G401.6 (cell line): ENCODE measurements at regions not wholly inside any gene's neighbourhood (a gene's known extent, or its start where the extent isn't known, plus 50 kb on each side); places are given as distances from the start of the nearest gene placed in this dataset.
"Not testable (repeated sequence)": the region's sequence is repeated elsewhere in the genome, so short reads cannot be mapped to it uniquely, and the experiment has no call there.

Source experiments
- FAIRE-seq: peaks from 2 replicates; lab custom pipeline; 2012; peaks lifted over from hg19 to GRCh38; lab: Jason Lieb, UNC

GRCh38 chr9:39674437-39675210 is 319.2 kb downstream of the SPATA31A1 start:
- FAIRE-seq: not testable (repeated sequence)

GRCh38 chr9:39675211-39675553 is 319.7 kb downstream of the SPATA31A1 start:
- FAIRE-seq: not testable (repeated sequence)

GRCh38 chr9:39678534-39679263 is 323.2 kb downstream of the SPATA31A1 start:
- FAIRE-seq: not testable (repeated sequence)

DNA sequence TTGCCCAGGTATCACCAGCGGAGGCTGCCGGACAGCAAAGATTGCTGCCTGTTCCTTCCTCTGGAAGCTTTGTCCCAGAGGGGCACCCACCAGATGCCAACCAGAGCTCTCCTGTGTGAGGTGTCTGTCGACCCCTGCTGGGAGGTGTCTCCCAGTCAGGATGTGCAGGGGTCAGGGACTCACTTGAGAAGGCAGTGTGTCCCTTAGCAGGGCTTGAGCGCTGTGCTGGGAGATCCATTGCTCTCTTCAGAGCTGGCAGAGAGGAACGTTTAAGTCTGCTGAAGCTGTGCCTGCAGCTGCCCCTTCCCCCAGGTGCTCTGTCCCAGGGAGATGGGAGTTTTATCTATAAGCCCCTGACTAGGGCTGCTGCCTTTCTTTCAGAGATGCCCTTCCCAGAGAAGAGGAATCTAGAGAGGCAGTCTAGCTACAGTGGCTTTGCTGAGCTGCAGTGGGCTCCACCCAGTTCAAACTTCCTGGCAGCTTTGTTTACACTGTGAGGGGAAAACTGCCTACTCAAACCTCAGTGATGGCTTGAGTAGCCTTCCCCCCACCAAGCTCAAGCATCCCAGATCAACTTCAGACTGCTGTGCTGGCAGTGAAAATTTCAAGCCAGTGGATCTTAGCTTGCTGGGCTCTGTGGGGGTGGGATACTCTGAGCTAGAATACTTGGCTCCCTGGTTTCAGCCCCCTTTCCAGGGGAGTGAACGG is 325.4 kb downstream of the SPATA31A1 start:
- FAIRE-seq: not testable (repeated sequence)

- FAIRE-seq: not testable (repeated sequence)
Observed at GRCh38 chr9:39728862-39729261, 373.4 kb downstream of the SPATA31A1 start.

- FAIRE-seq: not testable (repeated sequence)
Observed at GRCh38 chr9:39744898-39745297, 389.4 kb downstream of the SPATA31A1 start.

- FAIRE-seq: not testable (repeated sequence)
Observed at GRCh38 chr9:39775570-39775969, 420.1 kb downstream of the SPATA31A1 start.

- peak; percentile 21 for FAIRE-seq
Observed at GRCh38 chr9:39791356-39791755, 435.9 kb downstream of the SPATA31A1 start.

GRCh38 chr9:39797935-39798334 is 442.5 kb downstream of the SPATA31A1 start:
- FAIRE-seq: not testable (repeated sequence)

GRCh38 chr9:39799252-39799651 is 443.8 kb downstream of the SPATA31A1 start:
- not testable (repeated sequence) for FAIRE-seq

DNA sequence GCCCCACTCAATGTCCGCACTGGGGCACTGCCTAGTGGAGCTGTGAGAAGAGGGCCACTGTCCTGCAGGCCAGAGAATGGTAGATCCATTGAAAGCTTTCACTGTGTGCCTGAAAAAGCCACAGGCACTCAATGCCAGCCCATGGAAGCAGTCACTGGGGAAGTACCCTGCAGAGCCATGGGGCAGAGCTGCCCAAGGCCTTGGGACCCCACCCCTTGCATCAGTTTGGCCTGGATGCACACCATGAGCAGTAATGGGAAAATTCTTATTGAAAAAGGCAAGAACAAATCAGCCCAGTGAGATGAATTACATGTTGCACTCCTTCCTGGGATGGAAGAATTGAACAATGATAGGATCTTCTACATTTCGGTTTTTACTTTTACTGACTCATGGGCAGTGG is 447.1 kb downstream of the SPATA31A1 start:
- FAIRE-seq: not testable (repeated sequence)

DNA sequence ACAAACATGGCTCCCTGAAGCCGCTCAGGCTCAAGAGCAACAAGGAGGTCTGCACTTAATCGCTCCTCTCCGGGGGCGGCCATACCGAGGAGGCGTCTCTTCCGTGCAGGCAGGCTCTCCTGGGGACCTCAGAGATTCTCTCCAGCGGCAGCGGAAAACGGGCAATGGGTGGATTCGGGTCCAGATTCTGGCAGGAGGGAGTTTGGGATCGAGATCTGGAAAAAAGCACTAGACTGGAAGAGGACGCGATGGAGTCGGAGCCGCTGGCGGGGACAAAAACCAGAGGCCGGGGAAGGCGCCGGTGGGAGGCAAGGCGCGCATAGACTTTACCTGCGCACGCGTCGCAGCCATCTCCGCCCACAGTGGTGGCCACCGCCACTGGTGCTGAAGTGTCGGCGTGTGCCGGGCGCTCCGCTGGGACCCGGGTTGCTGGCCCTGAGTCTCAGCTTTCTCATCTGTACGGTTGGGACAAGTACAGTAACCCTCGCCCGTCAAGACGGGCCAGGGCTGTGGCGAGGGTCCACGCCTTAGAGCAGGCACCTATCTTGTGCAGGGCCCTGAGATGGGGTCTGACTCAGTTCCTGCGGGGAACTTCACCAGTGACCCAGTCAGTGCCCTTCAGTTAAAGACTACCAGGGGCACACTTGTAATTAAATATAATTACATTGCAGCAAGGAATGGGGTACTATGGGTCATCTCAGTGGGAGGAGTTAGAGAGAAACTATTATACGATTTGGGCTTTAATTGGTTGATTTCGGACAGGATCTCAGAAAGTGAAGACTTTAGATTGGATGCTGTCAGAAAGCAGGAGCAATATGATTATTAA is 454.1 kb downstream of the SPATA31A1 start:
- not testable (repeated sequence) for FAIRE-seq

DNA sequence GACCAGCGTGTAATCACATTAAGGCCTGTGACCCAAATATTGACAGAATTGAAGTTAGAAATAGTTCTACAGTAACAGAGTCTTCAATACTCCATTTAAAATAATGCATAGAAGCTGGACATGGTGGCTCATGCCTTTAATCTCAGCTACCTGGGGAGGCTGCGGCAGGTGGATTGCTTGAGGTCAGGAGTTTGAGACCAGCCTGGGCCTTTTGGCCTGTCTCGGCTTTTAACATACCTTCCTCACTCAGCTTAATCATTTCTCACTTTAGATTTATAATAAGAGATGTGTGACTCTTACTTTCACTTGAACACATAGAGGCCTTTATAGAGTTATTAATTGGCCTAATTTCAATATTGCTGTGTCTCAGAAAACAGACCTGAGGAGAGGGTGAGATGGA is 454.9 kb downstream of the SPATA31A1 start:
- not testable (repeated sequence) for FAIRE-seq

GRCh38 chr9:39811615-39812014 is 456.1 kb downstream of the SPATA31A1 start:
- FAIRE-seq: not testable (repeated sequence)

- not testable (repeated sequence) for FAIRE-seq
Observed at GRCh38 chr9:39828457-39828856, 473.0 kb downstream of the SPATA31A1 start.
